IgD-negative memory B cell (primary cell): ENCODE measurements at regions not wholly inside any gene's neighbourhood (a gene's known extent, or its start where the extent isn't known, plus 50 kb on each side); places are given as distances from the start of the nearest gene placed in this dataset.

ENCODE experiments used
- H3K27ac Mint-ChIP-seq, 3 donors: one replicate each; pipeline ENCODE4 v1.8.0; 2020 to 2022; ENCODE audit warnings: mild to moderate bottlenecking in 3 of 3, mixed read lengths in 3 of 3, moderate library complexity in 1 of 3
- H3K27me3 Mint-ChIP-seq: one replicate; pipeline ENCODE4 v1.8.0; 2021; ENCODE audit warnings: mixed read lengths
- H3K36me3 Mint-ChIP-seq: one replicate; pipeline ENCODE4 v1.8.0; 2020; ENCODE audit warnings: mild to moderate bottlenecking, mixed read lengths
- H3K4me1 Mint-ChIP-seq, 3 donors: one replicate each; pipeline ENCODE4 v1.8.0; 2020 to 2022; ENCODE audit warnings: mixed read lengths in 3 of 3, mild to moderate bottlenecking in 1 of 3
- H3K4me3 Mint-ChIP-seq, 4 donors: one replicate each; pipeline ENCODE4 v1.8.0; 2020 to 2022; ENCODE audit warnings: mild to moderate bottlenecking in 4 of 4, mixed read lengths in 4 of 4, moderate library complexity in 3 of 4
- H3K9me3 Mint-ChIP-seq, 3 donors: one replicate each; pipeline ENCODE4 v1.8.0; 2020 to 2021; ENCODE audit warnings: mixed read lengths in 3 of 3, mild to moderate bottlenecking in 1 of 3

GRCh38 chr15:68482246-68482645, 50.3 kb upstream of the ITGA11 start:
- H3K27ac Mint-ChIP-seq: no peak overlapping the region
- H3K4me1 Mint-ChIP-seq: peaks cover 0 to 1% (median 0%) of the 10 kb centered on the region in 3 donors
- no peak overlapping the region for H3K4me3 Mint-ChIP-seq
- no peaks in the 10 kb centered on the region for H3K36me3 Mint-ChIP-seq
- peaks cover 19% of the 10 kb centered on the region for H3K27me3 Mint-ChIP-seq
- H3K9me3 Mint-ChIP-seq: no peaks in the 10 kb centered on the region

GRCh38 chr15:68483165-68483564, 51.2 kb upstream of the ITGA11 start:
- H3K9me3 Mint-ChIP-seq: peaks cover 0 to 2% (median 2%) of the 10 kb centered on the region in 3 donors
- no peak overlapping the region for H3K4me3 Mint-ChIP-seq
- peaks cover 19% of the 10 kb centered on the region for H3K27me3 Mint-ChIP-seq
- no peak overlapping the region for H3K27ac Mint-ChIP-seq
- peaks cover 0 to 1% (median 0%) of the 10 kb centered on the region in 3 donors for H3K4me1 Mint-ChIP-seq
- no peaks in the 10 kb centered on the region for H3K36me3 Mint-ChIP-seq

GRCh38 chr15:68484220-68484619, 52.3 kb upstream of the ITGA11 start:
- peaks cover 0 to 2% (median 2%) of the 10 kb centered on the region in 3 donors for H3K9me3 Mint-ChIP-seq
- H3K27ac Mint-ChIP-seq: no peak overlapping the region
- no peak overlapping the region for H3K4me3 Mint-ChIP-seq
- peaks cover 15% of the 10 kb centered on the region for H3K27me3 Mint-ChIP-seq
- peaks cover 0 to 1% (median 0%) of the 10 kb centered on the region in 3 donors for H3K4me1 Mint-ChIP-seq
- H3K36me3 Mint-ChIP-seq: no peaks in the 10 kb centered on the region

GRCh38 chr15:68484696-68485400, 52.9 kb upstream of the ITGA11 start:
- Mint-ChIP-seq H3K4me3 (no peak overlapping the region), H3K9me3 (peaks cover 0 to 2% (median 2%) of the 10 kb centered on the region in 3 donors), H3K4me1 (peaks cover 0 to 1% (median 1%) of the 10 kb centered on the region in 3 donors), H3K27me3 (peaks cover 11% of the 10 kb centered on the region), H3K27ac (no peak overlapping the region), H3K36me3 (no peaks in the 10 kb centered on the region)

GRCh38 chr15:68485721-68486360, 53.9 kb upstream of the ITGA11 start:
- H3K27ac Mint-ChIP-seq: no peak overlapping the region
- H3K36me3 Mint-ChIP-seq: no peaks in the 10 kb centered on the region
- H3K27me3 Mint-ChIP-seq: peaks cover 13% of the 10 kb centered on the region
- peaks cover under 1 to 2% (median 2%) of the 10 kb centered on the region in 3 donors for H3K9me3 Mint-ChIP-seq
- peaks cover 0 to 1% (median 1%) of the 10 kb centered on the region in 3 donors for H3K4me1 Mint-ChIP-seq
- H3K4me3 Mint-ChIP-seq: no peak overlapping the region

GRCh38 chr15:68487087-68487843, 55.3 kb upstream of the ITGA11 start:
- no peaks in the 10 kb centered on the region for H3K36me3 Mint-ChIP-seq
- peaks cover 0 to 1% (median 1%) of the 10 kb centered on the region in 3 donors for H3K4me1 Mint-ChIP-seq
- H3K27ac Mint-ChIP-seq: no peak overlapping the region
- H3K27me3 Mint-ChIP-seq: peaks cover 14% of the 10 kb centered on the region
- H3K9me3 Mint-ChIP-seq: peaks cover 2 to 4% (median 2%) of the 10 kb centered on the region in 3 donors
- H3K4me3 Mint-ChIP-seq: no peak overlapping the region

GRCh38 chr15:68488290-68488689, 56.3 kb upstream of the ITGA11 start:
- H3K4me3 Mint-ChIP-seq: no peak overlapping the region

GRCh38 chr15:68488966-68489365, 57.0 kb upstream of the ITGA11 start:
- H3K27me3 Mint-ChIP-seq: peaks cover 12% of the 10 kb centered on the region

More at GRCh38 chr15:68488290-68488689, 56.3 kb upstream of the ITGA11 start:
- Mint-ChIP-seq H3K36me3 (no peaks in the 10 kb centered on the region), H3K9me3 (peaks cover 2 to 4% (median 2%) of the 10 kb centered on the region in 3 donors), H3K27ac (no peak overlapping the region), H3K4me1 (peaks cover 0 to 1% (median 1%) of the 10 kb centered on the region in 3 donors), H3K27me3 (peaks cover 12% of the 10 kb centered on the region)

GRCh38 chr15:68489421-68489820, 57.5 kb upstream of the ITGA11 start:
- Mint-ChIP-seq H3K9me3 (peaks cover 2 to 4% (median 2%) of the 10 kb centered on the region in 3 donors), H3K4me1 (peaks cover 0 to 1% (median 0%) of the 10 kb centered on the region in 3 donors), H3K36me3 (no peaks in the 10 kb centered on the region), H3K4me3 (no peak overlapping the region), H3K27me3 (peaks cover 12% of the 10 kb centered on the region), H3K27ac (no peak overlapping the region)

More at GRCh38 chr15:68488966-68489365, 57.0 kb upstream of the ITGA11 start:
- H3K27ac Mint-ChIP-seq: no peak overlapping the region
- peaks cover 2 to 4% (median 2%) of the 10 kb centered on the region in 3 donors for H3K9me3 Mint-ChIP-seq
- no peak overlapping the region for H3K4me3 Mint-ChIP-seq
- peaks cover 0 to 1% (median 1%) of the 10 kb centered on the region in 3 donors for H3K4me1 Mint-ChIP-seq
- no peaks in the 10 kb centered on the region for H3K36me3 Mint-ChIP-seq

GRCh38 chr15:68491415-68492106, 59.6 kb upstream of the ITGA11 start:
- Mint-ChIP-seq H3K4me1 (peaks cover 0 to 1% (median 0%) of the 10 kb centered on the region in 3 donors), H3K27me3 (peaks cover 7% of the 10 kb centered on the region), H3K27ac (no peak overlapping the region), H3K4me3 (no peak overlapping the region), H3K36me3 (no peaks in the 10 kb centered on the region), H3K9me3 (peaks cover 2 to 5% (median 4%) of the 10 kb centered on the region in 3 donors)

GRCh38 chr15:68492855-68493254, 60.9 kb upstream of the ITGA11 start:
- Mint-ChIP-seq H3K27me3 (peaks cover 7% of the 10 kb centered on the region), H3K4me1 (peaks cover 0 to 1% (median 0%) of the 10 kb centered on the region in 3 donors), H3K9me3 (peaks cover 2 to 5% (median 4%) of the 10 kb centered on the region in 3 donors), H3K27ac (peak overlapping the region in 1 of 3 donors; percentile 80), H3K36me3 (no peaks in the 10 kb centered on the region), H3K4me3 (no peak overlapping the region)

GRCh38 chr15:68493629-68494028, 61.7 kb upstream of the ITGA11 start:
- Mint-ChIP-seq H3K4me1 (peaks cover 0 to 1% (median 0%) of the 10 kb centered on the region in 3 donors), H3K27me3 (peaks cover 7% of the 10 kb centered on the region), H3K36me3 (no peaks in the 10 kb centered on the region), H3K9me3 (peaks cover 0 to 4% (median 3%) of the 10 kb centered on the region in 3 donors), H3K4me3 (no peak overlapping the region), H3K27ac (no peak overlapping the region)

GRCh38 chr15:68494573-68495110, 62.7 kb upstream of the ITGA11 start:
- Mint-ChIP-seq H3K4me3 (no peak overlapping the region), H3K27me3 (peaks cover 7% of the 10 kb centered on the region), H3K4me1 (no peaks in the 10 kb centered on the region), H3K36me3 (no peaks in the 10 kb centered on the region), H3K9me3 (peaks cover 0 to 4% (median 3%) of the 10 kb centered on the region in 3 donors), H3K27ac (no peak overlapping the region)

- no peak overlapping the region for H3K4me3 Mint-ChIP-seq
- H3K27me3 Mint-ChIP-seq: peaks cover 7% of the 10 kb centered on the region
- H3K27ac Mint-ChIP-seq: no peak overlapping the region
- H3K4me1 Mint-ChIP-seq: no peaks in the 10 kb centered on the region
- H3K9me3 Mint-ChIP-seq: peaks cover 0 to 4% (median 3%) of the 10 kb centered on the region in 3 donors
- no peaks in the 10 kb centered on the region for H3K36me3 Mint-ChIP-seq
Measured at GRCh38 chr15:68495221-68495950, 63.4 kb upstream of the ITGA11 start.
